Esophagus muscularis mucosa (tissue), 4 donors: ENCODE measurements at regions not wholly inside any gene's neighbourhood (a gene's known extent, or its start where the extent isn't known, plus 50 kb on each side); places are given as distances from the start of the nearest gene placed in this dataset.

Source experiments
- DNase-seq: peaks from one replicate; pipeline ENCODE4 v3.0.0-alpha.2; 2017; ENCODE audit errors: extremely low spot score
- H3K27ac ChIP-seq, 4 donors: fragments of 200-600 bp; sonication (generic); replicated peaks in 1 of 4; 1 replicate in 3 of 4; 2 replicates in 1 of 4; pipeline ENCODE4 v1.5.1; 2016 to 2019; ENCODE audit warnings: mild to moderate bottlenecking in 1 of 4
- H3K27me3 ChIP-seq, 4 donors: fragments of 200-600 bp; sonication (generic); one replicate each; pipeline versions ENCODE4 v1.5.1 to v1.6.0; 2016 to 2019
- H3K36me3 ChIP-seq, 4 donors: fragments of 200-600 bp; sonication (generic); one replicate each; pipeline ENCODE4 v1.5.1; 2016 to 2019
- H3K4me1 ChIP-seq, 4 donors: fragments of 200-600 bp; sonication (generic); one replicate each; pipeline ENCODE4 v1.5.1; 2016 to 2019
- H3K4me3 ChIP-seq, 4 donors: fragments of 200-600 bp; sonication (generic); 1 replicate in 2 of 4; 2 replicates in 2 of 4; pipeline ENCODE4 v1.5.1; 2016 to 2019; ENCODE audit warnings: mild to moderate bottlenecking in 4 of 4, moderate library complexity in 1 of 4
- H3K9me3 ChIP-seq, 4 donors: fragments of 200-600 bp; sonication (generic); 1 replicate in 3 of 4; 2 replicates in 1 of 4; pipeline ENCODE4 v1.5.1; 2016 to 2019
- EP300 ChIP-seq: sonication (generic); formaldehyde crosslinking; IDR thresholded peaks from one replicate; pipeline ENCODE4 v1.6.1; 2017; ENCODE audit warnings: antibody characterized with exemption
- POLR2A ChIP-seq: fragments of 450-650 bp; IDR thresholded peaks from one replicate; pipeline ENCODE4 v1.6.1; 2017; ENCODE audit warnings: antibody characterized with exemption, moderate library complexity, mild to moderate bottlenecking, low read depth
- POLR2AphosphoS5 ChIP-seq, 2 donors: sonication (generic); formaldehyde crosslinking; IDR thresholded peaks; one replicate each; pipeline ENCODE4 v1.6.1; 2017; ENCODE audit warnings: antibody characterized with exemption in 2 of 2
- WGBS: methylation state at CpG from one replicate; pipeline ENCODE4 v1.1.5; 2018; 5-methylcytosine and 5-hydroxymethylcytosine counted together
- intact Hi-C: fragments of 100-400 bp; cut with DNase I; formaldehyde crosslinking; loops from one replicate; pipeline ENCODE4 v1.15.1; 2023
- TF ChIP-seq, protein P1 (sequence below), 3 experiments: fragments of 200-600 bp in 2 of 3; fragments of 450-650 bp in 1 of 3; sonication (generic) in 2 of 3; IDR thresholded peaks; one replicate each; pipeline ENCODE4 v1.5.1; 2017 to 2019; ENCODE audit warnings: antibody characterized with exemption in 3 of 3, mild to moderate bottlenecking in 2 of 3, moderate library complexity in 1 of 3

DNA sequence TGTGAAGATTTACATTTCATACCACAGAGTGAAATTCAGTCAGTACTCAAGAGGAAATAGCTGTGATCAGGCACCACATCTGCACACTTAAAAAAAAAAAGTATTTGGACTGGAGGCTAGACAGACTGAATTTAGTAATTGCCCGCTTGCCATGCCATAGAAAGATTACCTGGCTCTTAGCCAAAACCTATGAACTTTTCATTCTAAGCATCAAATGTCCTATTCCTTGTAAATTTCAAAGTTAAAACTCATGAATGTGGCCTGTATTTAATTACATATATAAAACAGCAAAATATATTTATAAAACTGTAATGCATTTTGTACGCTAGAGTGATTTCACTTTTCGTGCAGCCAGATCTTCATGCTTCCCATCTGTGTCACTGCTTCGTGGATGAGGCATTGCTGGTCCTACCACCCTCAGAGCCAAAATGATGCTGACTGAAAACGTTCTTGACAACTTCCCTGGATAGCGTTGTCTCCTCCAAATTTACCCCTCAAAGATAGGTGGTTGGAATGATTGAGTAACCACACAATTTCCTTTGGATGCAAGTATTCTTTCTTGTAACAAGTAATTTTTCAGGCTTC, 447.9 kb upstream of the SGCD start:
- Histone ChIP-seq H3K4me3 (no peak overlapping the region), H3K9me3 (no peaks in the 10 kb centered on the region), H3K27me3 (no peaks in the 10 kb centered on the region), H3K4me1 (peaks cover 0 to 2% (median 0%) of the 10 kb centered on the region in 4 donors), H3K27ac (no peak overlapping the region), H3K36me3 (no peaks in the 10 kb centered on the region)
- intact Hi-C loops: no loop called here
- no peak for DNase-seq
- WGBS: 76% methylated on average over 6 of the region's 6 CpGs
- TF ChIP-seq, protein P1, sequence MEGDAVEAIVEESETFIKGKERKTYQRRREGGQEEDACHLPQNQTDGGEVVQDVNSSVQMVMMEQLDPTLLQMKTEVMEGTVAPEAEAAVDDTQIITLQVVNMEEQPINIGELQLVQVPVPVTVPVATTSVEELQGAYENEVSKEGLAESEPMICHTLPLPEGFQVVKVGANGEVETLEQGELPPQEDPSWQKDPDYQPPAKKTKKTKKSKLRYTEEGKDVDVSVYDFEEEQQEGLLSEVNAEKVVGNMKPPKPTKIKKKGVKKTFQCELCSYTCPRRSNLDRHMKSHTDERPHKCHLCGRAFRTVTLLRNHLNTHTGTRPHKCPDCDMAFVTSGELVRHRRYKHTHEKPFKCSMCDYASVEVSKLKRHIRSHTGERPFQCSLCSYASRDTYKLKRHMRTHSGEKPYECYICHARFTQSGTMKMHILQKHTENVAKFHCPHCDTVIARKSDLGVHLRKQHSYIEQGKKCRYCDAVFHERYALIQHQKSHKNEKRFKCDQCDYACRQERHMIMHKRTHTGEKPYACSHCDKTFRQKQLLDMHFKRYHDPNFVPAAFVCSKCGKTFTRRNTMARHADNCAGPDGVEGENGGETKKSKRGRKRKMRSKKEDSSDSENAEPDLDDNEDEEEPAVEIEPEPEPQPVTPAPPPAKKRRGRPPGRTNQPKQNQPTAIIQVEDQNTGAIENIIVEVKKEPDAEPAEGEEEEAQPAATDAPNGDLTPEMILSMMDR (IDR thresholded peaks at IDR 0.05): no peak
- TF ChIP-seq EP300: no peak
- TF ChIP-seq POLR2A: no peak
- no peak for TF ChIP-seq POLR2AphosphoS5 (IDR thresholded peaks at IDR 0.05)

DNA sequence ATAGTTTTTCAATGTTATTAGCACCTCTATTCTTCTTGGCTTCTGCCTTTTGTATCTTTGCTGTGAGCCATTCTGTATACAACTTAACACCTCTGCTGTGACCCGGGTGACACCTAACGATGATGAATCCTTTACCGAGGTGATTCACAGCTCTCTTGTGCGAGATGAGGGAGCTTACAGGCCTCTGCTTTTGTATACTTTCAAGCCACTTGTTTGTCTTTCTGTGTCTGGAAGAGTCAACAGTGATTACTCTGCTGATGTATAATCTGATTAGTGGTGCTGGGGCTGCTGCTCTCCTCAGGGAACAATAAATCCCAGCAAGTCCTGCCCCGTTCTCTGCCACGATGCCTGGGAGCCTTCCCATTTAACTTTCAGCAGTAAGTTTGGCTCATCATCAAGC, 442.9 kb upstream of the SGCD start:
- H3K27me3 ChIP-seq: no peaks in the 10 kb centered on the region
- intact Hi-C loops: no loop called here
- 15% methylated on average over 6 of the region's 6 CpGs for WGBS
- peaks cover 0 to 5% (median 0%) of the 10 kb centered on the region in 4 donors for H3K4me1 ChIP-seq
- no peaks in the 10 kb centered on the region for H3K9me3 ChIP-seq
- H3K4me3 ChIP-seq: no peak overlapping the region
- DNase-seq: no peak
- no peak overlapping the region for H3K27ac ChIP-seq
- H3K36me3 ChIP-seq: no peaks in the 10 kb centered on the region
- TF ChIP-seq POLR2AphosphoS5 (IDR thresholded peaks at IDR 0.05): no peak
- TF ChIP-seq, protein P1 (IDR thresholded peaks at IDR 0.05): no peak
- no peak for TF ChIP-seq POLR2A
- no peak for TF ChIP-seq EP300

DNA sequence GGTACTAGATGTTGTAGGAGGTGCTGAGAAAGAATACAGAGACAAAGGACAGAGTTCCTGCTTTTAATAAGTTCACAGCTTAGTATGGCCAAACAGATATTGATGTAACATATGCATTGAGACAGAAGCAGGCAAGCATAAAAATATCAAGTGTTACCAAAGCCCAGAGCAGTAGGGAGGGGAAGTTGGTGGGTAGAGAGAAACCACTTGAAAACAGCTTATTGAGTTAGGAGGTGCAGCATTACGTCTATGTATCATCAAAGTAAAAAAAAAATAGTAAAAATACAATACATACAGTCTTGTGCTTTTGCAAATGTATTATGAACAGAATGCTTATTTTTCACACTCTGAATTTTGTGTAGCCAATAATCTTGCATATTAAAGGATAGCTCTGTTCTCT, 441.8 kb upstream of the SGCD start:
- H3K9me3 ChIP-seq: no peaks in the 10 kb centered on the region
- no peak overlapping the region for H3K4me3 ChIP-seq
- H3K27ac ChIP-seq: no peak overlapping the region
- WGBS: 79% methylated on average over 1 of the region's 1 CpG
- DNase-seq: no peak
- H3K4me1 ChIP-seq: peaks cover 0 to 5% (median 0%) of the 10 kb centered on the region in 4 donors
- no peak for TF ChIP-seq POLR2A
- TF ChIP-seq EP300: no peak
- TF ChIP-seq POLR2AphosphoS5 (IDR thresholded peaks at IDR 0.05): no peak
- TF ChIP-seq, protein P1 (IDR thresholded peaks at IDR 0.05): no peak
- intact Hi-C loops: no loop called here
- H3K27me3 ChIP-seq: no peaks in the 10 kb centered on the region
- H3K36me3 ChIP-seq: no peaks in the 10 kb centered on the region

DNA sequence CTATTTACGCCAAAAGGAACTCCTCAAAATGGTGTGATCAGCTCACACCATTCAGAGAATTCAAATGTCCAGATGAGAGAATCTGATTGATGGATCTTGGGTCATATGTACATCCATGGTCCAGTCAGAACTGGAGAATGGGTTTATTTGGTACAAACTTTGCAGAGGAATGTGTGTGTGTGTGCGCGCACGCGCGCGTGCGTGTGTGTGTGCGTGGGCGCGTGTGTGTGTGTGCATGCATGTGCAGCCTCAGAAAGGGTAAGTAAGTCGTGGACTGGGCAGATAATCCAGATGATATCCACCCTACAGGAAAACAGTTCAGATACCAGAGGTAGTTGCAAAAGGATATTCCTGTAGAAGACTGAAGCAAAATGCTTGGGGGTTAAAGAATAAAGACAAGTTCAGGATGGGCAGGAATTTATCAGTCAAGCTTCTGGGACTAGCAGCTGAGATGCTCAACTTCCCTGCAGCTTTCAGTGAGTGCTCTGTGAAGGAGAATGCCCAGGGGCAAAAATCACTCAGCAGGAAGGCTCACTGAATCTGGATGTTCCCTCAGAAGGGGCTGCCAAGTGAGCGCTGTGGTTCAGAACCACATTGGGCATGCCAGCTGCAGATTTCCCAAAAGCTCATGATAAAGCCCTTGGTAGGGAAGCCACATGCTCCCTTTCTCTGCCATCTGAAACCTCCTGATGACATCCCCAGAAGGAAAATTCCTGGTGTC, 440.5 kb upstream of the SGCD start:
- Histone ChIP-seq H3K27ac (no peak overlapping the region), H3K9me3 (no peaks in the 10 kb centered on the region), H3K4me1 (peaks cover 0 to 5% (median 0%) of the 10 kb centered on the region in 4 donors), H3K4me3 (no peak overlapping the region), H3K27me3 (no peaks in the 10 kb centered on the region), H3K36me3 (no peaks in the 10 kb centered on the region)
- 86% methylated on average over 13 of the region's 13 CpGs for WGBS
- intact Hi-C loops: no loop called here
- TF ChIP-seq, protein P1 (IDR thresholded peaks at IDR 0.05): no peak
- TF ChIP-seq POLR2AphosphoS5 (IDR thresholded peaks at IDR 0.05): no peak
- no peak for TF ChIP-seq EP300
- no peak for TF ChIP-seq POLR2A
- no peak for DNase-seq
